ENCODE measurements at regions not wholly inside any gene's neighbourhood (a gene's known extent, or its start where the extent isn't known, plus 50 kb on each side); places are given as distances from the start of the nearest gene placed in this dataset.

DNA sequence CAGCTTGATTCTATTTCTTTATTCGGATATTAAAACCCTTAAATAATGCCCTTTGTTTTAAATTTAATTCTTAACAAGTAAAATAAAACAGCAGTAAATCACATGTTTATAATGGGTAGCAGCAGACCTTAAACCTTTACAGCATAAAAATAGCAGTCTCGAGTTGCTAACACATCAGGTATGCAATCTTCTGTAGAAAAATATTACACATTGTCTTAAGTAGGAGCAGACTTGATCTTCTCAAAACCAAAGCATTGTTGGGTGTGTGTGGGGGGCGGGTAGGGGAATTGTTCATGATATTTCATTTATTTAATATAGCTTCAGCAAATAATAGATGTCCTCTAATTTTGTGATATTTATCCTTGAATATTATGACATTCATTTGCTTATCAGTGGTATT lies 331.4 kb downstream of the PCDH7 start:
- Histone ChIP-seq H2BK12ac (ENCODE audit: insufficient read length, low read depth, low read length) (no peak overlapping the region), H3K79me1 (ENCODE audit: insufficient read depth, low read depth, low read length, poor library complexity, severe bottlenecking) (no peaks in the 10 kb centered on the region), H2BK5ac (ENCODE audit: insufficient read length, low read length) (no peak overlapping the region), H3K79me2 (ENCODE audit: insufficient read depth, low read length) (no peaks in the 10 kb centered on the region), H3K4me2 (ENCODE audit: insufficient read depth, insufficient read length, low read length) (no peak overlapping the region), H3K4ac (ENCODE audit: low read depth, low read length) (no peak overlapping the region), H3K56ac (ENCODE audit: insufficient read length, low read depth, low read length) (no peak overlapping the region), H3K23ac (ENCODE audit: insufficient read length, low read depth, low read length) (no peak overlapping the region), H2BK20ac (ENCODE audit: low read depth, low read length, poor library complexity, severe bottlenecking) (no peak overlapping the region), H2AFZ (ENCODE audit: low read length) (no peak overlapping the region), H2AK5ac (ENCODE audit: insufficient read length, low read length) (no peak overlapping the region), H3K9me3 (ENCODE audit: control insufficient read depth, low read depth, low read length) (no peaks in the 10 kb centered on the region), H3K14ac (ENCODE audit: insufficient read depth, low read length) (no peak overlapping the region), H2BK15ac (ENCODE audit: low read depth, low read length) (no peak overlapping the region), H4K20me1 (ENCODE audit: control insufficient read depth, insufficient read depth, insufficient read length) (no peaks in the 10 kb centered on the region), H3T11ph (ENCODE audit: low read length) (no peak overlapping the region), H3K18ac (ENCODE audit: insufficient read length, low read depth, low read length) (no peak overlapping the region), H3K9ac (ENCODE audit: extremely low read depth, insufficient read length, low read length) (no peak overlapping the region), H3K23me2 (ENCODE audit: insufficient read length, low read depth, low read length, poor library complexity, severe bottlenecking) (no peaks in the 10 kb centered on the region), H2BK120ac (ENCODE audit: low read depth, low read length, poor library complexity, severe bottlenecking) (no peak overlapping the region), H3K27me3 (ENCODE audit: insufficient read depth, low read length) (no peaks in the 10 kb centered on the region), H4K91ac (ENCODE audit: insufficient read length, low read depth, low read length) (no peak overlapping the region), H4K5ac (ENCODE audit: insufficient read length, low read depth, low read length) (no peak overlapping the region), H3K27ac (ENCODE audit: insufficient read length, low read depth, low read length) (no peak overlapping the region), H4K8ac (replicated peaks; ENCODE audit: insufficient read length, low read depth, low read length) (no peak overlapping the region), H3K4me1 (ENCODE audit: insufficient read depth, low read length) (no peaks in the 10 kb centered on the region)
- no CpG with 5 or more reads among the region's 3 CpGs for WGBS (ENCODE audit: extremely low coverage, insufficient read length, low lambda C conversion rate)
- Mint-ChIP-seq H3K9me3 (no peaks in the 10 kb centered on the region), H3K27me3 (ENCODE audit: low read depth) (no peaks in the 10 kb centered on the region), H3K4me3 (no peak overlapping the region), H3K36me3 (ENCODE audit: insufficient read depth in 1 of 3, low read depth in 3 of 3) (no peaks in the 10 kb centered on the region), H3K4me1 (0 out of 4 replicates have a peak, but pooled peaks cover 0 to 4% of the 10 kb centered on the region in 2 experiments), H3K27ac (no peak overlapping the region)
- no peak for DNase-seq
- TF ChIP-seq, protein P1, sequence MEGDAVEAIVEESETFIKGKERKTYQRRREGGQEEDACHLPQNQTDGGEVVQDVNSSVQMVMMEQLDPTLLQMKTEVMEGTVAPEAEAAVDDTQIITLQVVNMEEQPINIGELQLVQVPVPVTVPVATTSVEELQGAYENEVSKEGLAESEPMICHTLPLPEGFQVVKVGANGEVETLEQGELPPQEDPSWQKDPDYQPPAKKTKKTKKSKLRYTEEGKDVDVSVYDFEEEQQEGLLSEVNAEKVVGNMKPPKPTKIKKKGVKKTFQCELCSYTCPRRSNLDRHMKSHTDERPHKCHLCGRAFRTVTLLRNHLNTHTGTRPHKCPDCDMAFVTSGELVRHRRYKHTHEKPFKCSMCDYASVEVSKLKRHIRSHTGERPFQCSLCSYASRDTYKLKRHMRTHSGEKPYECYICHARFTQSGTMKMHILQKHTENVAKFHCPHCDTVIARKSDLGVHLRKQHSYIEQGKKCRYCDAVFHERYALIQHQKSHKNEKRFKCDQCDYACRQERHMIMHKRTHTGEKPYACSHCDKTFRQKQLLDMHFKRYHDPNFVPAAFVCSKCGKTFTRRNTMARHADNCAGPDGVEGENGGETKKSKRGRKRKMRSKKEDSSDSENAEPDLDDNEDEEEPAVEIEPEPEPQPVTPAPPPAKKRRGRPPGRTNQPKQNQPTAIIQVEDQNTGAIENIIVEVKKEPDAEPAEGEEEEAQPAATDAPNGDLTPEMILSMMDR (conservative IDR thresholded peaks at IDR 0.05) = no peak

Data from H9 (cell line).